ENCODE measurements at regions not wholly inside any gene's neighbourhood (a gene's known extent, or its start where the extent isn't known, plus 50 kb on each side); places are given as distances from the start of the nearest gene placed in this dataset.

DNA sequence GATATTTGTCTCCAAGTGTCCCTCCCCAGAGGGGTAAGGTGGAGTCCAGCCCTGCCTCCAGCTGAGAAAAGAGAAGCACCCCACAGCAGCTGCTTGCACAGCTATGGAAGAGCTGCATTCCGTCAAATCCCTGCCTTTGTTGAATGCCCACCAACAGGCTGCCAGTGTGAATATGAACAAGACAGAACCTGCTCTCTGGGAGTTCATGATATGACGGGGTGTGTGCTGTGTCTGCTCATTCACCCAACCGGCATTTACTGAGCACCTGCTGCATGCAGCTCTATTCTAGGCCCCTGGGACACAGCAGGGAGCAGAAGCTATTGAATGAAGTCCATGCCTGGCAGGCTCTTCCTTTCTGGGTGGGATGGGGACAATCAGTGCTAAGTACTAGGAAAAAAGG is 238.8 kb downstream of the GADD45G start (continued):
- TF ChIP-seq, protein P1, sequence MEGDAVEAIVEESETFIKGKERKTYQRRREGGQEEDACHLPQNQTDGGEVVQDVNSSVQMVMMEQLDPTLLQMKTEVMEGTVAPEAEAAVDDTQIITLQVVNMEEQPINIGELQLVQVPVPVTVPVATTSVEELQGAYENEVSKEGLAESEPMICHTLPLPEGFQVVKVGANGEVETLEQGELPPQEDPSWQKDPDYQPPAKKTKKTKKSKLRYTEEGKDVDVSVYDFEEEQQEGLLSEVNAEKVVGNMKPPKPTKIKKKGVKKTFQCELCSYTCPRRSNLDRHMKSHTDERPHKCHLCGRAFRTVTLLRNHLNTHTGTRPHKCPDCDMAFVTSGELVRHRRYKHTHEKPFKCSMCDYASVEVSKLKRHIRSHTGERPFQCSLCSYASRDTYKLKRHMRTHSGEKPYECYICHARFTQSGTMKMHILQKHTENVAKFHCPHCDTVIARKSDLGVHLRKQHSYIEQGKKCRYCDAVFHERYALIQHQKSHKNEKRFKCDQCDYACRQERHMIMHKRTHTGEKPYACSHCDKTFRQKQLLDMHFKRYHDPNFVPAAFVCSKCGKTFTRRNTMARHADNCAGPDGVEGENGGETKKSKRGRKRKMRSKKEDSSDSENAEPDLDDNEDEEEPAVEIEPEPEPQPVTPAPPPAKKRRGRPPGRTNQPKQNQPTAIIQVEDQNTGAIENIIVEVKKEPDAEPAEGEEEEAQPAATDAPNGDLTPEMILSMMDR (conservative IDR thresholded peaks at IDR 0.05; ENCODE audit: low read depth in 2 of 2), result no peak
- TF ChIP-seq, protein P2, sequence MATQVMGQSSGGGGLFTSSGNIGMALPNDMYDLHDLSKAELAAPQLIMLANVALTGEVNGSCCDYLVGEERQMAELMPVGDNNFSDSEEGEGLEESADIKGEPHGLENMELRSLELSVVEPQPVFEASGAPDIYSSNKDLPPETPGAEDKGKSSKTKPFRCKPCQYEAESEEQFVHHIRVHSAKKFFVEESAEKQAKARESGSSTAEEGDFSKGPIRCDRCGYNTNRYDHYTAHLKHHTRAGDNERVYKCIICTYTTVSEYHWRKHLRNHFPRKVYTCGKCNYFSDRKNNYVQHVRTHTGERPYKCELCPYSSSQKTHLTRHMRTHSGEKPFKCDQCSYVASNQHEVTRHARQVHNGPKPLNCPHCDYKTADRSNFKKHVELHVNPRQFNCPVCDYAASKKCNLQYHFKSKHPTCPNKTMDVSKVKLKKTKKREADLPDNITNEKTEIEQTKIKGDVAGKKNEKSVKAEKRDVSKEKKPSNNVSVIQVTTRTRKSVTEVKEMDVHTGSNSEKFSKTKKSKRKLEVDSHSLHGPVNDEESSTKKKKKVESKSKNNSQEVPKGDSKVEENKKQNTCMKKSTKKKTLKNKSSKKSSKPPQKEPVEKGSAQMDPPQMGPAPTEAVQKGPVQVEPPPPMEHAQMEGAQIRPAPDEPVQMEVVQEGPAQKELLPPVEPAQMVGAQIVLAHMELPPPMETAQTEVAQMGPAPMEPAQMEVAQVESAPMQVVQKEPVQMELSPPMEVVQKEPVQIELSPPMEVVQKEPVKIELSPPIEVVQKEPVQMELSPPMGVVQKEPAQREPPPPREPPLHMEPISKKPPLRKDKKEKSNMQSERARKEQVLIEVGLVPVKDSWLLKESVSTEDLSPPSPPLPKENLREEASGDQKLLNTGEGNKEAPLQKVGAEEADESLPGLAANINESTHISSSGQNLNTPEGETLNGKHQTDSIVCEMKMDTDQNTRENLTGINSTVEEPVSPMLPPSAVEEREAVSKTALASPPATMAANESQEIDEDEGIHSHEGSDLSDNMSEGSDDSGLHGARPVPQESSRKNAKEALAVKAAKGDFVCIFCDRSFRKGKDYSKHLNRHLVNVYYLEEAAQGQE (IDR thresholded peaks at IDR 0.05; ENCODE audit: unreplicated experiment), result no peak
- TF ChIP-seq NANOG (IDR thresholded peaks at IDR 0.05; ENCODE audit: borderline replicate concordance) (no peak), ZNF114 (CRISPR knock-in tag; IDR thresholded peaks at IDR 0.05) (no peak), STAT1 (IDR thresholded peaks at IDR 0.05; ENCODE audit: unreplicated experiment) (no peak), CREB1 (CRISPR knock-in tag; IDR thresholded peaks at IDR 0.05; ENCODE audit: low read depth) (no peak)

DNA sequence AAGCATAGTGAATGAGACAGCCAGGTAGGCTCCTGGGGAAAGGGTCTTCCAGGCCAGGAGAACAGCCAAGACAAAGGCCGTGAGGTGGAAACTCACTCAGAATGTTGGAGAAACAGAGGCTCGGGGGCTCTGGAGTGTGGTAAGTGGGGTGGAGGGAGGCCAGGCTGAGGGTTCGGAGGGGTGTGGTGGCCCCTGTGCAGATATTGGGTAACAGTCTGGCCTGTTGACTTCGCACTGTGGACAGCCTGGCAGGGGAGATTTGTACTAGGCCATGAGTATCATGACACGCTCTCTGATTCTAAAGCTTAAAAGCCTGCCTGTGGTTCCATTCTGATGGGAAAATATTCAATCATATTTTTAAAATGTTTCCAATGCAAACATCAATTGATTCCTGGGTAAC is 239.3 kb downstream of the GADD45G start:
- no peak overlapping the region for H3K4me3 ChIP-seq
- no peaks in the 10 kb centered on the region for H3K27me3 ChIP-seq (ENCODE audit: insufficient read depth)
- Mint-ChIP-seq H3K27ac (no peak overlapping the region), H3K36me3 (ENCODE audit: low read depth) (no peaks in the 10 kb centered on the region), H3K4me1 (peaks cover 22% of the 10 kb centered on the region), H3K9me3 (no peaks in the 10 kb centered on the region), H3K27me3 (ENCODE audit: insufficient read depth, low read depth, poor library complexity) (peaks cover 7% of the 10 kb centered on the region), H3K4me3 (no peak overlapping the region)
- no peak for DNase-seq (ENCODE audit: low spot score)
- H2AFZ ChIP-seq, result no peak overlapping the region
- no peaks in the 10 kb centered on the region for H3K36me3 ChIP-seq (ENCODE audit: insufficient read depth)
- no peaks in the 10 kb centered on the region for H4K20me1 ChIP-seq (replicated peaks; ENCODE audit: insufficient read depth)
- no peak overlapping the region for H3K27ac ChIP-seq (ENCODE audit: low read depth)
- TF ChIP-seq, protein P1 (conservative IDR thresholded peaks at IDR 0.05; ENCODE audit: low read depth in 2 of 2), result no peak
- TF ChIP-seq NANOG (IDR thresholded peaks at IDR 0.05; ENCODE audit: borderline replicate concordance) (no peak), JUNB (IDR thresholded peaks at IDR 0.05; ENCODE audit: unreplicated experiment) (no peak), STAT1 (IDR thresholded peaks at IDR 0.05; ENCODE audit: unreplicated experiment) (no peak), EZH2 (IDR thresholded peaks at IDR 0.05; ENCODE audit: low read depth, unreplicated experiment) (no peak), ZNF331 (CRISPR knock-in tag; IDR thresholded peaks at IDR 0.05; ENCODE audit: low read depth) (no peak), POLR2AphosphoS5 (IDR thresholded peaks at IDR 0.05; ENCODE audit: low read depth) (no peak), CREB1 (CRISPR knock-in tag; IDR thresholded peaks at IDR 0.05; ENCODE audit: low read depth) (no peak)
- TF ChIP-seq, protein P3, sequence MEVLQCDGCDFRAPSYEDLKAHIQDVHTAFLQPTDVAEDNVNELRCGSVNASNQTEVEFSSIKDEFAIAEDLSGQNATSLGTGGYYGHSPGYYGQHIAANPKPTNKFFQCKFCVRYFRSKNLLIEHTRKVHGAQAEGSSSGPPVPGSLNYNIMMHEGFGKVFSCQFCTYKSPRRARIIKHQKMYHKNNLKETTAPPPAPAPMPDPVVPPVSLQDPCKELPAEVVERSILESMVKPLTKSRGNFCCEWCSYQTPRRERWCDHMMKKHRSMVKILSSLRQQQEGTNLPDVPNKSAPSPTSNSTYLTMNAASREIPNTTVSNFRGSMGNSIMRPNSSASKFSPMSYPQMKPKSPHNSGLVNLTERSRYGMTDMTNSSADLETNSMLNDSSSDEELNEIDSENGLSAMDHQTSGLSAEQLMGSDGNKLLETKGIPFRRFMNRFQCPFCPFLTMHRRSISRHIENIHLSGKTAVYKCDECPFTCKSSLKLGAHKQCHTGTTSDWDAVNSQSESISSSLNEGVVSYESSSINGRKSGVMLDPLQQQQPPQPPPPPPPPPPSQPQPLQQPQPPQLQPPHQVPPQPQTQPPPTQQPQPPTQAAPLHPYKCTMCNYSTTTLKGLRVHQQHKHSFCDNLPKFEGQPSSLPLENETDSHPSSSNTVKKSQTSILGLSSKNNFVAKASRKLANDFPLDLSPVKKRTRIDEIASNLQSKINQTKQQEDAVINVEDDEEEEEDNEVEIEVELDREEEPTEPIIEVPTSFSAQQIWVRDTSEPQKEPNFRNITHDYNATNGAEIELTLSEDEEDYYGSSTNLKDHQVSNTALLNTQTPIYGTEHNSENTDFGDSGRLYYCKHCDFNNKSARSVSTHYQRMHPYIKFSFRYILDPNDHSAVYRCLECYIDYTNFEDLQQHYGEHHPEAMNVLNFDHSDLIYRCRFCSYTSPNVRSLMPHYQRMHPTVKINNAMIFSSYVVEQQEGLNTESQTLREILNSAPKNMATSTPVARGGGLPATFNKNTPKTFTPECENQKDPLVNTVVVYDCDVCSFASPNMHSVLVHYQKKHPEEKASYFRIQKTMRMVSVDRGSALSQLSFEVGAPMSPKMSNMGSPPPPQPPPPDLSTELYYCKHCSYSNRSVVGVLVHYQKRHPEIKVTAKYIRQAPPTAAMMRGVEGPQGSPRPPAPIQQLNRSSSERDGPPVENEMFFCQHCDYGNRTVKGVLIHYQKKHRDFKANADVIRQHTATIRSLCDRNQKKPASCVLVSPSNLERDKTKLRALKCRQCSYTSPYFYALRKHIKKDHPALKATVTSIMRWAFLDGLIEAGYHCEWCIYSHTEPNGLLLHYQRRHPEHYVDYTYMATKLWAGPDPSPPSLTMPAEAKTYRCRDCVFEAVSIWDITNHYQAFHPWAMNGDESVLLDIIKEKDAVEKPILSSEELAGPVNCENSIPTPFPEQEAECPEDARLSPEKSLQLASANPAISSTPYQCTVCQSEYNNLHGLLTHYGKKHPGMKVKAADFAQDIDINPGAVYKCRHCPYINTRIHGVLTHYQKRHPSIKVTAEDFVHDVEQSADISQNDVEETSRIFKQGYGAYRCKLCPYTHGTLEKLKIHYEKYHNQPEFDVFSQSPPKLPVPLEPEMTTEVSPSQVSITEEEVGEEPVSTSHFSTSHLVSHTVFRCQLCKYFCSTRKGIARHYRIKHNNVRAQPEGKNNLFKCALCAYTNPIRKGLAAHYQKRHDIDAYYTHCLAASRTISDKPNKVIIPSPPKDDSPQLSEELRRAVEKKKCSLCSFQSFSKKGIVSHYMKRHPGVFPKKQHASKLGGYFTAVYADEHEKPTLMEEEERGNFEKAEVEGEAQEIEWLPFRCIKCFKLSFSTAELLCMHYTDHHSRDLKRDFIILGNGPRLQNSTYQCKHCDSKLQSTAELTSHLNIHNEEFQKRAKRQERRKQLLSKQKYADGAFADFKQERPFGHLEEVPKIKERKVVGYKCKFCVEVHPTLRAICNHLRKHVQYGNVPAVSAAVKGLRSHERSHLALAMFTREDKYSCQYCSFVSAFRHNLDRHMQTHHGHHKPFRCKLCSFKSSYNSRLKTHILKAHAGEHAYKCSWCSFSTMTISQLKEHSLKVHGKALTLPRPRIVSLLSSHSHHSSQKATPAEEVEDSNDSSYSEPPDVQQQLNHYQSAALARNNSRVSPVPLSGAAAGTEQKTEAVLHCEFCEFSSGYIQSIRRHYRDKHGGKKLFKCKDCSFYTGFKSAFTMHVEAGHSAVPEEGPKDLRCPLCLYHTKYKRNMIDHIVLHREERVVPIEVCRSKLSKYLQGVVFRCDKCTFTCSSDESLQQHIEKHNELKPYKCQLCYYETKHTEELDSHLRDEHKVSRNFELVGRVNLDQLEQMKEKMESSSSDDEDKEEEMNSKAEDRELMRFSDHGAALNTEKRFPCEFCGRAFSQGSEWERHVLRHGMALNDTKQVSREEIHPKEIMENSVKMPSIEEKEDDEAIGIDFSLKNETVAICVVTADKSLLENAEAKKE (CRISPR knock-in tag; IDR thresholded peaks at IDR 0.05), result no peak
- no peaks in the 10 kb centered on the region for H3F3A ChIP-seq (replicated peaks; ENCODE audit: low read depth)
- H3K79me2 ChIP-seq (replicated peaks; ENCODE audit: insufficient read depth), result no peaks in the 10 kb centered on the region
- ATAC-seq, result no peak
- H3K4me1 ChIP-seq (ENCODE audit: insufficient read depth), result peaks cover 6% of the 10 kb centered on the region; the same call in 1 of the 2 replicates
- H3K9me2 ChIP-seq (ENCODE audit: insufficient read depth), result 0 out of 2 replicates have a peak, but pooled peaks cover 5% of the 10 kb centered on the region
- no peak overlapping the region for H3K4me2 ChIP-seq

Data from GM23338 (cell line).